Chondrocyte (in vitro differentiated cells): ENCODE measurements at regions not wholly inside any gene's neighbourhood (a gene's known extent, or its start where the extent isn't known, plus 50 kb on each side); places are given as distances from the start of the nearest gene placed in this dataset.
A peak's percentile ranks its signal among the peaks of the same experiment; 100 is the strongest.
"Not testable (repeated sequence)": the region's sequence is repeated elsewhere in the genome, so short reads cannot be mapped to it uniquely, and the experiment has no call there.

Experiments
- DNase-seq: peaks from one replicate; pipeline ENCODE4 v3.0.0; 2021; ENCODE audit warnings: mixed read lengths, low spot score
- H3K27ac Mint-ChIP-seq: one replicate; pipeline ENCODE4 v1.8.0; 2021; ENCODE audit warnings: mild to moderate bottlenecking, moderate library complexity, mixed read lengths; ENCODE audit not compliant: unreplicated experiment
- H3K27me3 Mint-ChIP-seq: 2 replicates; pipeline ENCODE4 v1.8.0; 2021; ENCODE audit warnings: low read depth, mixed read lengths
- H3K36me3 Mint-ChIP-seq: 2 replicates; pipeline ENCODE4 v1.8.0; 2021; ENCODE audit warnings: low read depth, mixed read lengths
- H3K4me1 Mint-ChIP-seq: 2 replicates; pipeline ENCODE4 v1.8.0; 2021; ENCODE audit warnings: low read depth, mild to moderate bottlenecking, mixed read lengths
- H3K4me3 Mint-ChIP-seq: one replicate; pipeline ENCODE4 v1.8.0; 2021; ENCODE audit warnings: mild to moderate bottlenecking, moderate library complexity, mixed read lengths; ENCODE audit not compliant: unreplicated experiment
- H3K9me3 Mint-ChIP-seq: 2 replicates; pipeline ENCODE4 v1.8.0; 2021; ENCODE audit warnings: low read depth, mixed read lengths
- CTCF ChIP-seq: fragments of 200-600 bp; sonication (generic); IDR thresholded peaks from 2 replicates; pipeline ENCODE4 v1.5.0; 2021; ENCODE audit warnings: antibody characterized with exemption, mild to moderate bottlenecking, moderate library complexity

GRCh38 chr15:84108728-84109127 is 126.8 kb upstream of the GOLGA6L4 start:
- H3K9me3 Mint-ChIP-seq: no peaks in the 10 kb centered on the region
- H3K27ac Mint-ChIP-seq: no peak overlapping the region
- H3K4me1 Mint-ChIP-seq: peaks cover 4% of the 10 kb centered on the region
- TF ChIP-seq CTCF: peak; percentile 47
- DNase-seq: no peak
- no peak overlapping the region for H3K4me3 Mint-ChIP-seq
- no peaks in the 10 kb centered on the region for H3K36me3 Mint-ChIP-seq
- H3K27me3 Mint-ChIP-seq: peaks cover 2% of the 10 kb centered on the region

DNA sequence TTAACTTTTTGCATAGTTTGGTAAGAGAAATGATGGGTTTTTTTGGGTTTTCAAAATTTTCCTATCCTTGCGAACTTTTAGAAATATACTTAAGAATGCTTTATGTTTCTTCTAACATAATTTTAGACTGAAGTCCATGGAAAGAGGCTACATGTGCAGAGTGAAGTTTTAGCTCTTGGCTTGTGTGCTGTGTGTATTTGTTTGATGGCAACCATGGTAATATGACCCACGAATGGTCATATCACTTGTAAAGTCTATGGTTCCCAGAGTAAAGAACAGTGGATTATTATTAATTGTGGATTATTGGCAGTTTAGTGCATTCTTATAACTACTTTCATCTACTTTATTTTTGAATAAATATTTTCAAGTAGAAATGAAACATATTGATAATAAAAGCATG is 124.0 kb upstream of the GOLGA6L4 start:
- Mint-ChIP-seq H3K27ac (no peak overlapping the region), H3K36me3 (no peaks in the 10 kb centered on the region), H3K27me3 (peaks cover 8% of the 10 kb centered on the region), H3K4me1 (peaks cover 4% of the 10 kb centered on the region), H3K4me3 (no peak overlapping the region), H3K9me3 (no peaks in the 10 kb centered on the region)
- DNase-seq: no peak
- TF ChIP-seq CTCF: no peak

GRCh38 chr15:84112025-84112424 is 123.5 kb upstream of the GOLGA6L4 start:
- Mint-ChIP-seq H3K27me3 (peaks cover 8% of the 10 kb centered on the region), H3K9me3 (no peaks in the 10 kb centered on the region), H3K36me3 (no peaks in the 10 kb centered on the region), H3K4me1 (peaks cover 4% of the 10 kb centered on the region), H3K4me3 (no peak overlapping the region), H3K27ac (no peak overlapping the region)
- DNase-seq: no peak
- no peak for TF ChIP-seq CTCF

GRCh38 chr15:84113919-84114318 is 121.7 kb upstream of the GOLGA6L4 start:
- Mint-ChIP-seq H3K36me3 (no peaks in the 10 kb centered on the region), H3K27me3 (peaks cover 11% of the 10 kb centered on the region), H3K4me3 (no peak overlapping the region), H3K27ac (no peak overlapping the region), H3K9me3 (no peaks in the 10 kb centered on the region), H3K4me1 (peaks cover 4% of the 10 kb centered on the region)
- no peak for TF ChIP-seq CTCF
- DNase-seq: no peak

GRCh38 chr15:84114680-84115079 is 120.9 kb upstream of the GOLGA6L4 start:
- not testable (repeated sequence) for H3K9me3 Mint-ChIP-seq, H3K4me3 Mint-ChIP-seq, H3K27ac Mint-ChIP-seq, DNase-seq, H3K4me1 Mint-ChIP-seq, H3K36me3 Mint-ChIP-seq
- H3K27me3 Mint-ChIP-seq: peaks cover 15% of the 10 kb centered on the region

GRCh38 chr15:84119351-84119750 is 116.2 kb upstream of the GOLGA6L4 start:
- TF ChIP-seq CTCF: peak; percentile 24
- H3K27me3 Mint-ChIP-seq: peaks cover 19% of the 10 kb centered on the region
- not testable (repeated sequence) for H3K4me3 Mint-ChIP-seq, H3K36me3 Mint-ChIP-seq, H3K4me1 Mint-ChIP-seq, DNase-seq, H3K9me3 Mint-ChIP-seq, H3K27ac Mint-ChIP-seq

- not testable (repeated sequence) for H3K9me3 Mint-ChIP-seq, H3K4me1 Mint-ChIP-seq, H3K4me3 Mint-ChIP-seq, H3K36me3 Mint-ChIP-seq, DNase-seq, H3K27ac Mint-ChIP-seq
- peaks cover 25% of the 10 kb centered on the region for H3K27me3 Mint-ChIP-seq
These were observed 114.7 kb upstream of the GOLGA6L4 start for GRCh38 chr15:84120903-84121302.

- DNase-seq, H3K27ac Mint-ChIP-seq, H3K4me3 Mint-ChIP-seq, H3K9me3 Mint-ChIP-seq, H3K4me1 Mint-ChIP-seq, H3K36me3 Mint-ChIP-seq: not testable (repeated sequence)
- peaks cover 17% of the 10 kb centered on the region for H3K27me3 Mint-ChIP-seq
These were observed 106.9 kb upstream of the GOLGA6L4 start for GRCh38 chr15:84128706-84129105.
